ENCODE measurements at regions not wholly inside any gene's neighbourhood (a gene's known extent, or its start where the extent isn't known, plus 50 kb on each side); places are given as distances from the start of the nearest gene placed in this dataset.

GRCh38 chr3:163481738-163482137, 1596.6 kb downstream of the SI start:
- Histone ChIP-seq H4K20me1 (ENCODE audit: insufficient read depth, low read length) (no peaks in the 10 kb centered on the region), H3K4me1 (ENCODE audit: control insufficient read depth in 1 of 2, insufficient read depth in 2 of 2, low read length in 2 of 2) (no peaks in the 10 kb centered on the region), H3K9ac (ENCODE audit: insufficient read depth, low read length, poor library complexity, severe bottlenecking) (no peak overlapping the region), H3K4me2 (replicated peaks; ENCODE audit: extremely low read depth, low read length, poor library complexity, severe bottlenecking) (no peak overlapping the region), H3K79me2 (ENCODE audit: insufficient read depth, low read length) (no peaks in the 10 kb centered on the region), H3K9me3 (replicated peaks in 1 of 2; ENCODE audit: control insufficient read depth in 1 of 2, insufficient read depth in 1 of 2, low read length in 2 of 2) (no peaks in the 10 kb centered on the region), H3K27ac (ENCODE audit: low read depth in 1 of 2, low read length in 2 of 2) (no peak overlapping the region), H3K4me3 (replicated peaks in 1 of 3; ENCODE audit: low read depth in 2 of 3, low read length in 3 of 3) (no peak overlapping the region), H3K27me3 (ENCODE audit: control insufficient read depth in 2 of 2, insufficient read depth in 2 of 2, low read length in 2 of 2) (no peaks in the 10 kb centered on the region), H3K36me3 (replicated peaks in 1 of 2; ENCODE audit: control insufficient read depth in 1 of 2, insufficient read depth in 2 of 2, low read length in 2 of 2) (no peaks in the 10 kb centered on the region), H2AFZ (ENCODE audit: insufficient read depth, low read depth, low read length, poor library complexity, severe bottlenecking) (no peak overlapping the region)
- peaks cover 0 to 1% (median 0%) of the 10 kb centered on the region in 3 donors for H3K27me3 Mint-ChIP-seq (ENCODE audit: low read depth in 3 of 3)
- no peak overlapping the region for H3K4me3 Mint-ChIP-seq
- H3K27ac Mint-ChIP-seq: no peak overlapping the region
- H3K9me3 Mint-ChIP-seq: peaks cover 0 to 2% (median 0%) of the 10 kb centered on the region in 7 donors
- no peak for TF ChIP-seq CTCF (IDR thresholded peaks at IDR 0.05)
- H3K4me1 Mint-ChIP-seq: no peaks in the 10 kb centered on the region
- H3K36me3 Mint-ChIP-seq: no peaks in the 10 kb centered on the region
- WGBS (ENCODE audit: insufficient coverage): no CpG with 5 or more reads among the region's 1 CpG
- DNase-seq: no peak
- intact Hi-C loops (cut with micrococcal nuclease): no loop called here

GRCh38 chr3:163476179-163476578, 1602.1 kb downstream of the SI start:
- Histone ChIP-seq H3K27me3 (ENCODE audit: control insufficient read depth in 2 of 2, insufficient read depth in 2 of 2, low read length in 2 of 2) (no peaks in the 10 kb centered on the region), H3K4me1 (ENCODE audit: control insufficient read depth in 1 of 2, insufficient read depth in 2 of 2, low read length in 2 of 2) (no peaks in the 10 kb centered on the region), H4K20me1 (ENCODE audit: insufficient read depth, low read length) (no peaks in the 10 kb centered on the region), H3K36me3 (replicated peaks in 1 of 2; ENCODE audit: control insufficient read depth in 1 of 2, insufficient read depth in 2 of 2, low read length in 2 of 2) (no peaks in the 10 kb centered on the region), H3K4me3 (replicated peaks in 1 of 3; ENCODE audit: low read depth in 2 of 3, low read length in 3 of 3) (no peak overlapping the region), H3K9me3 (replicated peaks in 1 of 2; ENCODE audit: control insufficient read depth in 1 of 2, insufficient read depth in 1 of 2, low read length in 2 of 2) (no peaks in the 10 kb centered on the region), H3K9ac (ENCODE audit: insufficient read depth, low read length, poor library complexity, severe bottlenecking) (no peak overlapping the region), H3K27ac (ENCODE audit: low read depth in 1 of 2, low read length in 2 of 2) (no peak overlapping the region), H2AFZ (ENCODE audit: insufficient read depth, low read depth, low read length, poor library complexity, severe bottlenecking) (no peak overlapping the region), H3K4me2 (replicated peaks; ENCODE audit: extremely low read depth, low read length, poor library complexity, severe bottlenecking) (no peak overlapping the region), H3K79me2 (ENCODE audit: insufficient read depth, low read length) (no peaks in the 10 kb centered on the region)
- Mint-ChIP-seq H3K4me3 (no peak overlapping the region), H3K4me1 (no peaks in the 10 kb centered on the region), H3K9me3 (peaks cover 0 to 2% (median 0%) of the 10 kb centered on the region in 7 donors), H3K27me3 (ENCODE audit: low read depth in 3 of 3) (no peaks in the 10 kb centered on the region), H3K36me3 (no peaks in the 10 kb centered on the region), H3K27ac (no peak overlapping the region)
- 60% methylated on average over 2 of the region's 2 CpGs for WGBS (ENCODE audit: insufficient coverage)
- TF ChIP-seq CTCF (IDR thresholded peaks at IDR 0.05): no peak
- intact Hi-C loops (cut with micrococcal nuclease): no loop called here
- DNase-seq: no peak

Measured in CD14-positive monocyte (primary cell).